ENCODE measurements at regions not wholly inside any gene's neighbourhood (a gene's known extent, or its start where the extent isn't known, plus 50 kb on each side); places are given as distances from the start of the nearest gene placed in this dataset.

GRCh38 chr14:84095681-84096080 is 1434.3 kb upstream of the FLRT2 start:
- DNase-seq (ENCODE audit: low spot score) (no peak), ATAC-seq (no peak)
- Mint-ChIP-seq H3K27ac (no peak overlapping the region), H3K27me3 (ENCODE audit: insufficient read depth, low read depth, poor library complexity) (no peaks in the 10 kb centered on the region), H3K4me1 (peaks cover 4% of the 10 kb centered on the region), H3K9me3 (peaks cover 20% of the 10 kb centered on the region), H3K4me3 (no peak overlapping the region), H3K36me3 (ENCODE audit: low read depth) (peaks cover 17% of the 10 kb centered on the region; the same call in 2 of the 3 replicates)
- TF ChIP-seq ZNF114 (CRISPR knock-in tag; IDR thresholded peaks at IDR 0.05), result no peak
- no peak for TF ChIP-seq EZH2phosphoT487 (IDR thresholded peaks at IDR 0.05; ENCODE audit: unreplicated experiment)
- TF ChIP-seq ZNF331 (CRISPR knock-in tag; IDR thresholded peaks at IDR 0.05; ENCODE audit: low read depth), result no peak
- no peak for TF ChIP-seq CREB1 (CRISPR knock-in tag; IDR thresholded peaks at IDR 0.05; ENCODE audit: low read depth)
- no peak for TF ChIP-seq REST (IDR thresholded peaks at IDR 0.05; ENCODE audit: unreplicated experiment)
- no peak for TF ChIP-seq JUNB (IDR thresholded peaks at IDR 0.05; ENCODE audit: unreplicated experiment)
- no peak for TF ChIP-seq ZNF462 (CRISPR knock-in tag; IDR thresholded peaks at IDR 0.05)
- Histone ChIP-seq H3K79me2 (replicated peaks; ENCODE audit: insufficient read depth) (no peaks in the 10 kb centered on the region), H3K4me2 (no peak overlapping the region), H3K36me3 (ENCODE audit: insufficient read depth) (no peaks in the 10 kb centered on the region), H4K20me1 (replicated peaks; ENCODE audit: insufficient read depth) (no peaks in the 10 kb centered on the region), H3K9me2 (ENCODE audit: insufficient read depth) (peaks cover 3% of the 10 kb centered on the region; the same call in 1 of the 2 replicates), H3K4me1 (ENCODE audit: insufficient read depth) (0 out of 2 replicates have a peak, but pooled peaks cover 5% of the 10 kb centered on the region), H3K4me3 (no peak overlapping the region), H3K27me3 (ENCODE audit: insufficient read depth) (no peaks in the 10 kb centered on the region), H3F3A (replicated peaks; ENCODE audit: low read depth) (no peaks in the 10 kb centered on the region), H2AFZ (no peak overlapping the region), H3K27ac (ENCODE audit: low read depth) (no peak overlapping the region)

Data from GM23338 (cell line).